Osteocyte (in vitro differentiated cells): ENCODE measurements at regions not wholly inside any gene's neighbourhood (a gene's known extent, or its start where the extent isn't known, plus 50 kb on each side); places are given as distances from the start of the nearest gene placed in this dataset.

Experiments
- DNase-seq: peaks from one replicate; pipeline ENCODE4 v3.0.0; 2021; ENCODE audit warnings: mixed read lengths; ENCODE audit not compliant: unreplicated experiment; ENCODE audit errors: extremely low spot score
- H3K27ac Mint-ChIP-seq: one replicate; pipeline ENCODE4 v1.8.0; 2021; ENCODE audit warnings: mild to moderate bottlenecking, mixed read lengths; ENCODE audit not compliant: unreplicated experiment
- H3K27me3 Mint-ChIP-seq: one replicate; pipeline ENCODE4 v1.8.0; 2021; ENCODE audit warnings: mixed read lengths; ENCODE audit not compliant: unreplicated experiment
- H3K36me3 Mint-ChIP-seq: one replicate; pipeline ENCODE4 v1.8.0; 2021; ENCODE audit warnings: mixed read lengths; ENCODE audit not compliant: unreplicated experiment
- H3K4me1 Mint-ChIP-seq: one replicate; pipeline ENCODE4 v1.8.0; 2021; ENCODE audit warnings: mixed read lengths; ENCODE audit not compliant: unreplicated experiment
- H3K4me3 Mint-ChIP-seq: one replicate; pipeline ENCODE4 v1.8.0; 2021; ENCODE audit warnings: mild to moderate bottlenecking, moderate library complexity, mixed read lengths; ENCODE audit not compliant: unreplicated experiment
- H3K9me3 Mint-ChIP-seq: one replicate; pipeline ENCODE4 v1.8.0; 2021; ENCODE audit warnings: mixed read lengths; ENCODE audit not compliant: unreplicated experiment
- CTCF ChIP-seq: fragments of 200-600 bp; sonication (generic); IDR thresholded peaks from 2 replicates; pipeline ENCODE4 v1.5.0; 2021; ENCODE audit warnings: antibody characterized with exemption, mild to moderate bottlenecking, moderate library complexity

GRCh38 chr11:13120691-13121090, 111.6 kb downstream of the RASSF10 start:
- Mint-ChIP-seq H3K27ac (no peak overlapping the region), H3K4me3 (no peak overlapping the region), H3K36me3 (peaks cover 4% of the 10 kb centered on the region), H3K4me1 (peaks cover 40% of the 10 kb centered on the region), H3K27me3 (peaks cover 3% of the 10 kb centered on the region), H3K9me3 (peaks cover 10% of the 10 kb centered on the region)
- no peak for DNase-seq
- TF ChIP-seq CTCF, result no peak

- no peak overlapping the region for H3K4me3 Mint-ChIP-seq
- peak overlapping the region; percentile 40 for H3K27ac Mint-ChIP-seq
Observed at GRCh38 chr11:13126430-13126829, 117.3 kb downstream of the RASSF10 start.

GRCh38 chr11:13127161-13127560, 118.0 kb downstream of the RASSF10 start:
- no peak for TF ChIP-seq CTCF
- Mint-ChIP-seq H3K4me1 (peaks cover 11% of the 10 kb centered on the region), H3K27ac (no peak overlapping the region), H3K4me3 (no peak overlapping the region), H3K27me3 (peaks cover 28% of the 10 kb centered on the region), H3K36me3 (peaks cover 4% of the 10 kb centered on the region), H3K9me3 (peaks cover 18% of the 10 kb centered on the region)
- DNase-seq, result no peak

More at GRCh38 chr11:13126430-13126829, 117.3 kb downstream of the RASSF10 start:
- H3K36me3 Mint-ChIP-seq, result peaks cover 4% of the 10 kb centered on the region
- no peak for DNase-seq
- H3K4me1 Mint-ChIP-seq, result peaks cover 11% of the 10 kb centered on the region
- peaks cover 24% of the 10 kb centered on the region for H3K27me3 Mint-ChIP-seq
- H3K9me3 Mint-ChIP-seq, result peaks cover 14% of the 10 kb centered on the region
- no peak for TF ChIP-seq CTCF

DNA sequence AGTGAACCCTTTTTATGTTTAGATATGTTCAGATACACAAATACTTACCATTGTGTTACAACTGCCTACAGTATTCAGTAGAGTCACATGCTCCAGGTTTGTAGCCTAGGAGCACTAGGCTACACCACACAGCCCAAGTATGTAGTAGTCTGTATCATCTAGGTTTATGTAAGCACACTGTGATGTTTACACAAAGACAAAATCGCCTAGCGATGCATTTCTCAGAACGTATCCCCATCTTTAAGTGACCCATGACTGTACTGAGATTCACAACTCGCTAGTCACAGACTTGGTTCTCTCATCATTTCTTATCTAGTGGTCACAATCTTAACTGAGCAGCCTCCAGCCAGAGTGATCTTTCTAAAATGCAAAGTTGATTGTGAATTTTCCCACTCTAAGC, 119.2 kb downstream of the RASSF10 start:
- peaks cover 11% of the 10 kb centered on the region for H3K4me1 Mint-ChIP-seq
- H3K36me3 Mint-ChIP-seq, result peaks cover 4% of the 10 kb centered on the region
- H3K4me3 Mint-ChIP-seq, result no peak overlapping the region
- no peak overlapping the region for H3K27ac Mint-ChIP-seq
- no peak for DNase-seq
- H3K27me3 Mint-ChIP-seq, result peaks cover 39% of the 10 kb centered on the region
- H3K9me3 Mint-ChIP-seq, result peaks cover 14% of the 10 kb centered on the region
- TF ChIP-seq CTCF, result no peak

DNA sequence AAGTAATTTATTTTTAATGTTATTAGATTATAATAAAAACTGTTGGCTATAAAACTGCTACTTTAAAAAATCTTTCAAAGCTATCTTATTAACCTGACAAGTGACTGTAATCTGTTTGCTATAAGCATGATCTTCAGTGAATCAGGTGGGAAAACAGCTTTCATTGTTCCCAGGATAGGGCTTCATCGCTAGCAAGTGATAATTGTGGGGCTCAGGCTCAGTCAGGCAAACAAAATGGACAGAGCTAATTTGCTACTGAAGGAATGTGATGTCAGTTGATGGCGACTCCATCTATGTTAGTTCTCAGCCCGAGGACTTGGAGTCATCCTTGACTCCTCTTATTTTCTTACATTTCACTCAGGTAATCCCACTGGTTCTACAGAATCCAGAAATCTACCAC, 125.0 kb downstream of the RASSF10 start:
- H3K4me1 Mint-ChIP-seq, result peaks cover 17% of the 10 kb centered on the region
- no peak overlapping the region for H3K4me3 Mint-ChIP-seq
- H3K36me3 Mint-ChIP-seq, result no peaks in the 10 kb centered on the region
- no peak for DNase-seq
- no peak for TF ChIP-seq CTCF
- peaks cover 40% of the 10 kb centered on the region for H3K27me3 Mint-ChIP-seq
- peaks cover 8% of the 10 kb centered on the region for H3K9me3 Mint-ChIP-seq
- H3K27ac Mint-ChIP-seq, result no peak overlapping the region
